GM12878 (cell line): ENCODE measurements at regions not wholly inside any gene's neighbourhood (a gene's known extent, or its start where the extent isn't known, plus 50 kb on each side); places are given as distances from the start of the nearest gene placed in this dataset.

Source experiments
- GABPA ChIP-seq: IDR thresholded peaks from 2 replicates; pipeline ENCODE4 v1.6.1; 2014; ENCODE audit warnings: antibody characterized with exemption, low read depth, mild to moderate bottlenecking, inconsistent platforms
- NFYB ChIP-seq: IDR thresholded peaks from 2 replicates; pipeline ENCODE4 v1.6.1; 2011; ENCODE audit warnings: low read depth, mild to moderate bottlenecking, low read length, improper control_type of control experiment, moderate library complexity; ENCODE audit not compliant: insufficient read depth
- POLR2AphosphoS5 ChIP-seq: IDR thresholded peaks from 2 replicates; pipeline ENCODE4 v1.6.1; 2011; ENCODE audit warnings: mild to moderate bottlenecking, low read length, inconsistent platforms
- RAD51 ChIP-seq: fragments of 450-650 bp; IDR thresholded peaks from 2 replicates; pipeline ENCODE4 v1.6.1; 2016; ENCODE audit warnings: moderate library complexity, mild to moderate bottlenecking, inconsistent platforms
- SP1 ChIP-seq: IDR thresholded peaks from one replicate; pipeline ENCODE4 v1.6.1; 2011; ENCODE audit warnings: low read depth, low read length
- ZZZ3 ChIP-seq: IDR thresholded peaks from 2 replicates; pipeline ENCODE4 v1.6.1; 2011; ENCODE audit warnings: low read depth; ENCODE audit not compliant: control insufficient read depth, insufficient read length
- TF ChIP-seq, protein P1 (sequence below): fragments of 450-650 bp; IDR thresholded peaks from 2 replicates; pipeline ENCODE4 v1.6.1; 2017; ENCODE audit warnings: antibody characterized with exemption, mild to moderate bottlenecking, moderate library complexity
- TF ChIP-seq, protein P2 (sequence below), 3 experiments: IDR thresholded peaks in 2 of 3; conservative IDR thresholded peaks in 1 of 3; 2 replicates each; pipeline ENCODE4 v1.5.1; 2011; ENCODE audit warnings: low read depth in 3 of 3, low read length in 3 of 3, mild to moderate bottlenecking in 3 of 3, control low read depth in 2 of 3, moderate library complexity in 2 of 3, inconsistent platforms in 1 of 3, mixed read lengths in 1 of 3; ENCODE audit not compliant: control insufficient read depth in 2 of 3, insufficient read depth in 1 of 3; ENCODE audit errors: extremely low read depth in 1 of 3
- TF ChIP-seq, protein P3 (sequence below): fragments of 450-650 bp; formaldehyde crosslinking; IDR thresholded peaks from 2 replicates; pipeline ENCODE4 v1.4.0; 2020; ENCODE audit warnings: mild to moderate bottlenecking, moderate library complexity
- TF ChIP-seq, protein P4 (sequence below): IDR thresholded peaks from 2 replicates; pipeline ENCODE4 v1.6.1; 2012; ENCODE audit warnings: mild to moderate bottlenecking, low read depth, low read length

DNA sequence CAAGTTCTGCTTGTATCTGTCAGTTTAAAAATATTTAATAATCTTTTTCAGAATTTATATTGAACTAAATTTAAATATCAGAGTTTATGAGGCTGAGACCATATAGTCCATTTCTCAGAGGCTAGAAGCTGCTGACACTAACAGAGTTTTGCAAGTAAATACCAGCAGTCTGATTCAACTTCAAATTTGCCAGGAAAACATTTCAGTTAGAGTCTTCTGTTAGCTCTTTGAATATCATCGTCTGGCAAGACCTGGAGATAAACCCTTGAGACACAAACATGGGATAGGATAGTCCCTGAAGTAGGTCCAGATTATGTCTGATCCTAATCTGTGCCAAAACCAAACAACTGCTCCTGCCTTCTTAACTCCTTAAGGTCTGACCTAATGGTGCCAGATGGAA, 472.8 kb upstream of the STEAP1 start:
- TF ChIP-seq GABPA (no peak), NFYB (no peak), SP1 (no peak), RAD51 (no peak), ZZZ3 (no peak), POLR2AphosphoS5 (no peak)
- TF ChIP-seq, protein P1, sequence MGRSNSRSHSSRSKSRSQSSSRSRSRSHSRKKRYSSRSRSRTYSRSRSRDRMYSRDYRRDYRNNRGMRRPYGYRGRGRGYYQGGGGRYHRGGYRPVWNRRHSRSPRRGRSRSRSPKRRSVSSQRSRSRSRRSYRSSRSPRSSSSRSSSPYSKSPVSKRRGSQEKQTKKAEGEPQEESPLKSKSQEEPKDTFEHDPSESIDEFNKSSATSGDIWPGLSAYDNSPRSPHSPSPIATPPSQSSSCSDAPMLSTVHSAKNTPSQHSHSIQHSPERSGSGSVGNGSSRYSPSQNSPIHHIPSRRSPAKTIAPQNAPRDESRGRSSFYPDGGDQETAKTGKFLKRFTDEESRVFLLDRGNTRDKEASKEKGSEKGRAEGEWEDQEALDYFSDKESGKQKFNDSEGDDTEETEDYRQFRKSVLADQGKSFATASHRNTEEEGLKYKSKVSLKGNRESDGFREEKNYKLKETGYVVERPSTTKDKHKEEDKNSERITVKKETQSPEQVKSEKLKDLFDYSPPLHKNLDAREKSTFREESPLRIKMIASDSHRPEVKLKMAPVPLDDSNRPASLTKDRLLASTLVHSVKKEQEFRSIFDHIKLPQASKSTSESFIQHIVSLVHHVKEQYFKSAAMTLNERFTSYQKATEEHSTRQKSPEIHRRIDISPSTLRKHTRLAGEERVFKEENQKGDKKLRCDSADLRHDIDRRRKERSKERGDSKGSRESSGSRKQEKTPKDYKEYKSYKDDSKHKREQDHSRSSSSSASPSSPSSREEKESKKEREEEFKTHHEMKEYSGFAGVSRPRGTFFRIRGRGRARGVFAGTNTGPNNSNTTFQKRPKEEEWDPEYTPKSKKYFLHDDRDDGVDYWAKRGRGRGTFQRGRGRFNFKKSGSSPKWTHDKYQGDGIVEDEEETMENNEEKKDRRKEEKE, result no peak
- TF ChIP-seq, protein P2, sequence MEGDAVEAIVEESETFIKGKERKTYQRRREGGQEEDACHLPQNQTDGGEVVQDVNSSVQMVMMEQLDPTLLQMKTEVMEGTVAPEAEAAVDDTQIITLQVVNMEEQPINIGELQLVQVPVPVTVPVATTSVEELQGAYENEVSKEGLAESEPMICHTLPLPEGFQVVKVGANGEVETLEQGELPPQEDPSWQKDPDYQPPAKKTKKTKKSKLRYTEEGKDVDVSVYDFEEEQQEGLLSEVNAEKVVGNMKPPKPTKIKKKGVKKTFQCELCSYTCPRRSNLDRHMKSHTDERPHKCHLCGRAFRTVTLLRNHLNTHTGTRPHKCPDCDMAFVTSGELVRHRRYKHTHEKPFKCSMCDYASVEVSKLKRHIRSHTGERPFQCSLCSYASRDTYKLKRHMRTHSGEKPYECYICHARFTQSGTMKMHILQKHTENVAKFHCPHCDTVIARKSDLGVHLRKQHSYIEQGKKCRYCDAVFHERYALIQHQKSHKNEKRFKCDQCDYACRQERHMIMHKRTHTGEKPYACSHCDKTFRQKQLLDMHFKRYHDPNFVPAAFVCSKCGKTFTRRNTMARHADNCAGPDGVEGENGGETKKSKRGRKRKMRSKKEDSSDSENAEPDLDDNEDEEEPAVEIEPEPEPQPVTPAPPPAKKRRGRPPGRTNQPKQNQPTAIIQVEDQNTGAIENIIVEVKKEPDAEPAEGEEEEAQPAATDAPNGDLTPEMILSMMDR (IDR thresholded peaks at IDR 0.05 in 2 of 3, conservative IDR thresholded peaks at IDR 0.05 in 1 of 3; ENCODE audit: control insufficient read depth in 2 of 3, extremely low read depth in 1 of 3, insufficient read depth in 1 of 3, low read depth in 3 of 3, low read length in 3 of 3), result no peak
- TF ChIP-seq, protein P3, sequence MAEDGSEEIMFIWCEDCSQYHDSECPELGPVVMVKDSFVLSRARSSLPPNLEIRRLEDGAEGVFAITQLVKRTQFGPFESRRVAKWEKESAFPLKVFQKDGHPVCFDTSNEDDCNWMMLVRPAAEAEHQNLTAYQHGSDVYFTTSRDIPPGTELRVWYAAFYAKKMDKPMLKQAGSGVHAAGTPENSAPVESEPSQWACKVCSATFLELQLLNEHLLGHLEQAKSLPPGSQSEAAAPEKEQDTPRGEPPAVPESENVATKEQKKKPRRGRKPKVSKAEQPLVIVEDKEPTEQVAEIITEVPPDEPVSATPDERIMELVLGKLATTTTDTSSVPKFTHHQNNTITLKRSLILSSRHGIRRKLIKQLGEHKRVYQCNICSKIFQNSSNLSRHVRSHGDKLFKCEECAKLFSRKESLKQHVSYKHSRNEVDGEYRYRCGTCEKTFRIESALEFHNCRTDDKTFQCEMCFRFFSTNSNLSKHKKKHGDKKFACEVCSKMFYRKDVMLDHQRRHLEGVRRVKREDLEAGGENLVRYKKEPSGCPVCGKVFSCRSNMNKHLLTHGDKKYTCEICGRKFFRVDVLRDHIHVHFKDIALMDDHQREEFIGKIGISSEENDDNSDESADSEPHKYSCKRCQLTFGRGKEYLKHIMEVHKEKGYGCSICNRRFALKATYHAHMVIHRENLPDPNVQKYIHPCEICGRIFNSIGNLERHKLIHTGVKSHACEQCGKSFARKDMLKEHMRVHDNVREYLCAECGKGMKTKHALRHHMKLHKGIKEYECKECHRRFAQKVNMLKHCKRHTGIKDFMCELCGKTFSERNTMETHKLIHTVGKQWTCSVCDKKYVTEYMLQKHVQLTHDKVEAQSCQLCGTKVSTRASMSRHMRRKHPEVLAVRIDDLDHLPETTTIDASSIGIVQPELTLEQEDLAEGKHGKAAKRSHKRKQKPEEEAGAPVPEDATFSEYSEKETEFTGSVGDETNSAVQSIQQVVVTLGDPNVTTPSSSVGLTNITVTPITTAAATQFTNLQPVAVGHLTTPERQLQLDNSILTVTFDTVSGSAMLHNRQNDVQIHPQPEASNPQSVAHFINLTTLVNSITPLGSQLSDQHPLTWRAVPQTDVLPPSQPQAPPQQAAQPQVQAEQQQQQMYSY, result no peak
- TF ChIP-seq, protein P4, sequence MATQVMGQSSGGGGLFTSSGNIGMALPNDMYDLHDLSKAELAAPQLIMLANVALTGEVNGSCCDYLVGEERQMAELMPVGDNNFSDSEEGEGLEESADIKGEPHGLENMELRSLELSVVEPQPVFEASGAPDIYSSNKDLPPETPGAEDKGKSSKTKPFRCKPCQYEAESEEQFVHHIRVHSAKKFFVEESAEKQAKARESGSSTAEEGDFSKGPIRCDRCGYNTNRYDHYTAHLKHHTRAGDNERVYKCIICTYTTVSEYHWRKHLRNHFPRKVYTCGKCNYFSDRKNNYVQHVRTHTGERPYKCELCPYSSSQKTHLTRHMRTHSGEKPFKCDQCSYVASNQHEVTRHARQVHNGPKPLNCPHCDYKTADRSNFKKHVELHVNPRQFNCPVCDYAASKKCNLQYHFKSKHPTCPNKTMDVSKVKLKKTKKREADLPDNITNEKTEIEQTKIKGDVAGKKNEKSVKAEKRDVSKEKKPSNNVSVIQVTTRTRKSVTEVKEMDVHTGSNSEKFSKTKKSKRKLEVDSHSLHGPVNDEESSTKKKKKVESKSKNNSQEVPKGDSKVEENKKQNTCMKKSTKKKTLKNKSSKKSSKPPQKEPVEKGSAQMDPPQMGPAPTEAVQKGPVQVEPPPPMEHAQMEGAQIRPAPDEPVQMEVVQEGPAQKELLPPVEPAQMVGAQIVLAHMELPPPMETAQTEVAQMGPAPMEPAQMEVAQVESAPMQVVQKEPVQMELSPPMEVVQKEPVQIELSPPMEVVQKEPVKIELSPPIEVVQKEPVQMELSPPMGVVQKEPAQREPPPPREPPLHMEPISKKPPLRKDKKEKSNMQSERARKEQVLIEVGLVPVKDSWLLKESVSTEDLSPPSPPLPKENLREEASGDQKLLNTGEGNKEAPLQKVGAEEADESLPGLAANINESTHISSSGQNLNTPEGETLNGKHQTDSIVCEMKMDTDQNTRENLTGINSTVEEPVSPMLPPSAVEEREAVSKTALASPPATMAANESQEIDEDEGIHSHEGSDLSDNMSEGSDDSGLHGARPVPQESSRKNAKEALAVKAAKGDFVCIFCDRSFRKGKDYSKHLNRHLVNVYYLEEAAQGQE, result no peak
